GM23338 (cell line): ENCODE measurements at regions not wholly inside any gene's neighbourhood (a gene's known extent, or its start where the extent isn't known, plus 50 kb on each side); places are given as distances from the start of the nearest gene placed in this dataset.
A peak's percentile ranks its signal among the peaks of the same experiment; 100 is the strongest.

Experiments
- ATAC-seq: fragments of 200-7000 bp; cut with Tn5 transposase; 3 replicates; pipeline ENCODE4 v1.9.1; 2020
- DNase-seq: peaks from one replicate; pipeline ENCODE4 v3.0.0-alpha.2; 2015; ENCODE audit warnings: low spot score
- H2AFZ ChIP-seq: fragments of 200-600 bp; sonication (generic); 2 replicates; pipeline ENCODE4 v1.8.0; 2016; ENCODE audit warnings: antibody characterized with exemption, mild to moderate bottlenecking, moderate library complexity
- H3F3A ChIP-seq: fragments of 200-600 bp; sonication (generic); replicated peaks from 2 replicates; pipeline ENCODE4 v1.8.0; 2017; ENCODE audit warnings: antibody characterized with exemption, mixed run types, low read depth
- H3K27ac ChIP-seq: fragments of 200-600 bp; sonication (generic); 2 replicates; pipeline ENCODE4 v1.6.1; 2016; ENCODE audit warnings: low read depth
- H3K27me3 ChIP-seq: fragments of 200-600 bp; sonication (generic); 2 replicates; pipeline ENCODE4 v1.8.0; 2016; ENCODE audit warnings: mild to moderate bottlenecking, mixed run types, moderate library complexity; ENCODE audit not compliant: insufficient read depth
- H3K36me3 ChIP-seq: fragments of 200-600 bp; sonication (generic); 2 replicates; pipeline ENCODE4 v1.8.0; 2016; ENCODE audit warnings: mild to moderate bottlenecking; ENCODE audit not compliant: insufficient read depth
- H3K4me1 ChIP-seq: fragments of 200-600 bp; sonication (generic); 2 replicates; pipeline ENCODE4 v1.8.0; 2016; ENCODE audit warnings: mild to moderate bottlenecking, moderate library complexity; ENCODE audit not compliant: insufficient read depth
- H3K4me2 ChIP-seq: fragments of 200-600 bp; sonication (generic); 2 replicates; pipeline ENCODE4 v1.7.1; 2017; ENCODE audit warnings: mixed run types
- H3K4me3 ChIP-seq: fragments of 200-600 bp; sonication (generic); 2 replicates; pipeline ENCODE4 v1.6.1; 2016; ENCODE audit warnings: mixed run types
- H3K79me2 ChIP-seq: fragments of 200-600 bp; sonication (generic); replicated peaks from 2 replicates; pipeline ENCODE4 v1.8.0; 2017; ENCODE audit warnings: mild to moderate bottlenecking; ENCODE audit not compliant: insufficient read depth
- H3K9me2 ChIP-seq: fragments of 200-600 bp; sonication (generic); 2 replicates; pipeline ENCODE4 v1.8.0; 2017; ENCODE audit not compliant: insufficient read depth
- H4K20me1 ChIP-seq: fragments of 200-600 bp; sonication (generic); replicated peaks from 2 replicates; pipeline ENCODE4 v1.8.0; 2017; ENCODE audit warnings: mild to moderate bottlenecking; ENCODE audit not compliant: insufficient read depth
- H3K27ac Mint-ChIP-seq: 2 replicates; pipeline ENCODE4 v1.8.0; 2020; ENCODE audit warnings: inconsistent platforms, mild to moderate bottlenecking, moderate library complexity, mixed read lengths
- H3K27me3 Mint-ChIP-seq: 3 replicates; pipeline ENCODE4 v1.8.0; 2022; ENCODE audit warnings: low read depth, mild to moderate bottlenecking, moderate library complexity, mixed read lengths, inconsistent platforms; ENCODE audit not compliant: insufficient read depth, poor library complexity
- H3K36me3 Mint-ChIP-seq: 3 replicates; pipeline ENCODE4 v1.8.0; 2021; ENCODE audit warnings: low read depth, mild to moderate bottlenecking, inconsistent platforms, moderate library complexity, mixed read lengths
- H3K4me1 Mint-ChIP-seq: 3 replicates; pipeline ENCODE4 v1.8.0; 2020; ENCODE audit warnings: mild to moderate bottlenecking, inconsistent platforms, mixed read lengths
- H3K4me3 Mint-ChIP-seq: 3 replicates; pipeline ENCODE4 v1.8.0; 2021; ENCODE audit warnings: moderate library complexity, mild to moderate bottlenecking, inconsistent platforms, mixed read lengths
- H3K9me3 Mint-ChIP-seq: 3 replicates; pipeline ENCODE4 v1.8.0; 2020; ENCODE audit warnings: moderate library complexity, mild to moderate bottlenecking, inconsistent platforms, mixed read lengths
- CREB1 ChIP-seq: fragments of 250-450 bp; sonication (Bioruptor Pico); IDR thresholded peaks from 2 replicates; pipeline ENCODE4 v1.5.0; 2020; ENCODE audit warnings: low read depth, mild to moderate bottlenecking, moderate library complexity
- CTCF ChIP-seq, 2 experiments: fragments of 200-600 bp in 1 of 2; sonication (generic) in 1 of 2; conservative IDR thresholded peaks; 2 replicates each; pipeline versions ENCODE4 v1.5.1 to v1.6.1; 2016 to 2017; ENCODE audit warnings: antibody characterized with exemption in 2 of 2, low read depth in 2 of 2, mild to moderate bottlenecking in 2 of 2, moderate library complexity in 1 of 2
- ETS1 ChIP-seq: IDR thresholded peaks from 2 replicates; pipeline ENCODE4 v1.6.1; 2016; ENCODE audit warnings: antibody characterized with exemption
- EZH2 ChIP-seq: fragments of 200-600 bp; sonication (generic); IDR thresholded peaks from one replicate; pipeline ENCODE4 v1.8.0; 2017; ENCODE audit warnings: antibody characterized with exemption, mild to moderate bottlenecking, low read depth; ENCODE audit not compliant: unreplicated experiment
- EZH2phosphoT487 ChIP-seq: fragments of 200-600 bp; sonication (generic); IDR thresholded peaks from one replicate; pipeline ENCODE4 v1.8.1; 2018; ENCODE audit warnings: antibody characterized with exemption; ENCODE audit not compliant: unreplicated experiment
- JUNB ChIP-seq: IDR thresholded peaks from one replicate; pipeline ENCODE4 v1.6.1; 2016; ENCODE audit warnings: antibody characterized with exemption; ENCODE audit not compliant: unreplicated experiment
- NANOG ChIP-seq: IDR thresholded peaks from 2 replicates; pipeline ENCODE4 v1.6.1; 2016; ENCODE audit warnings: antibody characterized with exemption, borderline replicate concordance
- POLR2AphosphoS5 ChIP-seq: IDR thresholded peaks from 2 replicates; pipeline ENCODE4 v1.6.1; 2016; ENCODE audit warnings: antibody characterized with exemption, low read depth
- REST ChIP-seq: IDR thresholded peaks from one replicate; pipeline ENCODE4 v1.6.1; 2018; ENCODE audit warnings: antibody characterized with exemption; ENCODE audit not compliant: unreplicated experiment
- STAT1 ChIP-seq: IDR thresholded peaks from one replicate; pipeline ENCODE4 v1.6.1; 2016; ENCODE audit warnings: antibody characterized with exemption; ENCODE audit not compliant: unreplicated experiment
- ZNF114 ChIP-seq: fragments of 250-450 bp; sonication (Bioruptor Pico); IDR thresholded peaks from 2 replicates; pipeline ENCODE4 v1.5.0; 2020; ENCODE audit warnings: mild to moderate bottlenecking, moderate library complexity
- ZNF331 ChIP-seq: fragments of 250-450 bp; sonication (Bioruptor Pico); IDR thresholded peaks from 2 replicates; pipeline ENCODE4 v1.5.0; 2020; ENCODE audit warnings: low read depth, mild to moderate bottlenecking, moderate library complexity
- ZNF462 ChIP-seq: fragments of 250-450 bp; sonication (Bioruptor Pico); IDR thresholded peaks from 2 replicates; pipeline ENCODE4 v1.5.0; 2020; ENCODE audit warnings: mild to moderate bottlenecking, moderate library complexity

- Histone ChIP-seq H3F3A (no peaks in the 10 kb centered on the region), H3K27ac (no peak overlapping the region), H3K27me3 (no peaks in the 10 kb centered on the region), H3K79me2 (no peaks in the 10 kb centered on the region), H2AFZ (peak overlapping the region; percentile 67; the same call in 1 of the 2 replicates), H3K4me1 (no peaks in the 10 kb centered on the region), H3K9me2 (no peaks in the 10 kb centered on the region), H3K4me3 (no peak overlapping the region), H3K36me3 (no peaks in the 10 kb centered on the region), H4K20me1 (no peaks in the 10 kb centered on the region), H3K4me2 (no peak overlapping the region)
- Mint-ChIP-seq H3K4me3 (no peak overlapping the region), H3K27me3 (peaks cover 2% of the 10 kb centered on the region), H3K36me3 (no peaks in the 10 kb centered on the region), H3K27ac (no peak overlapping the region), H3K9me3 (no peaks in the 10 kb centered on the region), H3K4me1 (peaks cover 8% of the 10 kb centered on the region; the same call in 2 of the 3 replicates)
- TF ChIP-seq CREB1 (CRISPR knock-in tag): no peak
- TF ChIP-seq JUNB: no peak
- TF ChIP-seq ZNF462 (CRISPR knock-in tag): no peak
- TF ChIP-seq ETS1: no peak
- TF ChIP-seq STAT1: no peak
- TF ChIP-seq POLR2AphosphoS5: no peak
- TF ChIP-seq REST: no peak
- no peak for TF ChIP-seq EZH2phosphoT487
- no peak for TF ChIP-seq ZNF331 (CRISPR knock-in tag)
- TF ChIP-seq CTCF (conservative IDR thresholded peaks at IDR 0.05; ENCODE audit: low read depth in 2 of 2): no peak
- TF ChIP-seq EZH2: no peak
- TF ChIP-seq ZNF114 (CRISPR knock-in tag): no peak
- TF ChIP-seq NANOG: no peak
- no peak for DNase-seq
- no peak for ATAC-seq
Observed at GRCh38 chr20:33910529-33911327, 83.0 kb upstream of the RALY start.
